ENCODE measurements at regions not wholly inside any gene's neighbourhood (a gene's known extent, or its start where the extent isn't known, plus 50 kb on each side); places are given as distances from the start of the nearest gene placed in this dataset.
"Not testable (repeated sequence)": the region's sequence is repeated elsewhere in the genome, so short reads cannot be mapped to it uniquely, and the experiment has no call there.

- H3K36me3 Mint-ChIP-seq = peaks cover 1% of the 10 kb centered on the region
- no peak overlapping the region for H3K27ac Mint-ChIP-seq
- H3K4me1 Mint-ChIP-seq = peaks cover 27 to 30% (median 29%) of the 10 kb centered on the region in 3 donors
- H3K4me3 Mint-ChIP-seq = peak overlapping the region in 1 of 4 donors; percentile 21
- H3K9me3 Mint-ChIP-seq = no peaks in the 10 kb centered on the region
- no peaks in the 10 kb centered on the region for H3K27me3 Mint-ChIP-seq
These were observed 55.9 kb downstream of the BHLHE40 start for GRCh38 chr3:5035113-5035512.

DNA sequence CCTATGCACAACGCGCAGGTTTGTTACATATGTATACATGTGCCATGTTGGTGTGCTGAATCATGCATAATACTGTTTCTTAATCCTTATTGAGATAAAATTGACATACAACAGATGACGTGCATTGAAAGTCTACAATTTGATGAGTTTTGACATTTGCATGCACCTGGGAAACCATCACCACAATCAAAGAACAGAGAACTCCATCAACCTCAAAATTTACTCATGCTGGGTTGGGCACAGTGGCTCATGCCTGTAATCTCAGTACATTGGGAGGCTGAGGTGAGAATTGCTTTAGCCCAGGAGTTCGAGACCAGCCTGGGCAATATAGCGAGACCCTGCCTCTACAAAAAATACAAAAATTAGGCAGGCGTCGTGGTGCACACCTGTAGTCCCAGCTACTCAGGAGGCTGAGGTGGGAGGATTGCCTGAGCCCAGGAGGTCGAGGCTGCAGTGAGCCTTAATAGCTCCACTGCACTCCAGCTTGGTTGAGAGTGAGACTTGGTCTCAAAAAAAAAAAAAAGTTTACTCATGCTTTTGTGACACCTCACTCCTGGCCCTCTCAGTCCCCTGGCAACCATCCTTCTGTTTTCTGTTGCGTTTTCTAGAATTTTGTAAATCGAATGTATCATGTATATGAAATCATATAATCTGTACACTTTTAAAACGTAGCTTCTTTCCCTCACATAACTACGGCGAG is 56.6 kb downstream of the BHLHE40 start:
- H3K36me3 Mint-ChIP-seq = peaks cover 1% of the 10 kb centered on the region
- H3K4me3 Mint-ChIP-seq = peak overlapping the region in 2 of 4 donors; percentile 50 to 72
- peaks cover 26 to 30% (median 29%) of the 10 kb centered on the region in 3 donors for H3K4me1 Mint-ChIP-seq
- no peak overlapping the region for H3K27ac Mint-ChIP-seq
- no peaks in the 10 kb centered on the region for H3K9me3 Mint-ChIP-seq
- no peaks in the 10 kb centered on the region for H3K27me3 Mint-ChIP-seq

DNA sequence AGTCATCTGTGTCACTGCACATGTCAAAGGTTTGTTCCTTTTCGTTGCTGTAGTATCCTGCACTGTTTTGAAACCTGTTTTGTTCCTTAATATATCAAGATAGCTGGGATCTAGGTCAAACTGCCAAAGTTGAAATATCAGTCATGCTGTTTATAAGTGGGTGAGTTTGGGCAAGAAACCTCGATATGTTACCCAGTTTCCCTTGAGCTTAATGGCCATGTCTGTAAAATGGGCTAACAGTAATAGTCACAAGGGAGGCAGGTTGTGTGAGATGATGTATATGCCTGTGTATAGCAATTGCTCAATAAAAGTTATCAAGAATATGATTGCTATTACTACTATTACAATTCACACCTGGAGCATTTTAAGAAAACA is 57.1 kb downstream of the BHLHE40 start:
- H3K36me3 Mint-ChIP-seq = peaks cover 1% of the 10 kb centered on the region
- H3K27ac Mint-ChIP-seq = no peak overlapping the region
- H3K27me3 Mint-ChIP-seq = no peaks in the 10 kb centered on the region
- H3K4me1 Mint-ChIP-seq = peaks cover 24 to 29% (median 28%) of the 10 kb centered on the region in 3 donors
- H3K4me3 Mint-ChIP-seq = no peak overlapping the region
- H3K9me3 Mint-ChIP-seq = no peaks in the 10 kb centered on the region

GRCh38 chr3:5036858-5037257 is 57.6 kb downstream of the BHLHE40 start:
- Mint-ChIP-seq H3K36me3 (no peaks in the 10 kb centered on the region), H3K27ac (peak overlapping the region in 1 of 3 donors; percentile 78), H3K9me3 (no peaks in the 10 kb centered on the region), H3K27me3 (no peaks in the 10 kb centered on the region), H3K4me3 (peak overlapping the region in 1 of 4 donors; percentile 20), H3K4me1 (peaks cover 22 to 27% (median 24%) of the 10 kb centered on the region in 3 donors)

DNA sequence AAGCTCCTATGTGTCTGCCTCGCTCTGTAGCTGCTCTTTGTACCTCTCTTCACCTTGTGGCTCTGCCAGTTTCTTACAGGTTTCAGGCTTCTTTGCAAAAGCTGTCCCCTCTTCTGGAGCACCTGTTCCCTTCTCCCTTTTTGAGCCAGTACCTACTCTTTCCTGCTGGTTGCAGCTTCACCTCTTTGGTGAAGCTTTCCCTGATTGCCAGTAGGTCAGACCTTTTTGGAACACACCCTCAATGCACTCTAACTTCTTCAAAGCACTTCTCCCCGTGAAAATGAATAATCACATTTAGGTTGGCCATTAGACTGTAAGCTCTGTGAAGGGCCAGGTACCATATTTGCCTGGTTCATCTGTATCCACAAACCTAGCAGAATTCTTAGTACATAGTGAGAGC is 60.3 kb downstream of the BHLHE40 start:
- Mint-ChIP-seq H3K27ac (no peak overlapping the region), H3K4me1 (peaks cover 22 to 27% (median 24%) of the 10 kb centered on the region in 3 donors), H3K27me3 (no peaks in the 10 kb centered on the region), H3K36me3 (no peaks in the 10 kb centered on the region), H3K4me3 (no peak overlapping the region), H3K9me3 (no peaks in the 10 kb centered on the region)

- peaks cover 10 to 15% (median 11%) of the 10 kb centered on the region in 3 donors for H3K4me1 Mint-ChIP-seq
- no peaks in the 10 kb centered on the region for H3K27me3 Mint-ChIP-seq
- no peaks in the 10 kb centered on the region for H3K36me3 Mint-ChIP-seq
- H3K4me3 Mint-ChIP-seq = no peak overlapping the region
- H3K9me3 Mint-ChIP-seq = no peaks in the 10 kb centered on the region
- H3K27ac Mint-ChIP-seq = no peak overlapping the region
These were observed 62.1 kb downstream of the BHLHE40 start for GRCh38 chr3:5041315-5041714.

- Mint-ChIP-seq H3K27me3 (no peaks in the 10 kb centered on the region), H3K4me1 (no peaks in the 10 kb centered on the region), H3K9me3 (peaks cover 0 to 3% (median 2%) of the 10 kb centered on the region in 3 donors), H3K36me3 (no peaks in the 10 kb centered on the region), H3K27ac (no peak overlapping the region), H3K4me3 (no peak overlapping the region)
These were observed 66.7 kb downstream of the BHLHE40 start for GRCh38 chr3:5045961-5046360.

GRCh38 chr3:5047764-5048419 is 68.7 kb downstream of the BHLHE40 start:
- Mint-ChIP-seq H3K36me3 (no peaks in the 10 kb centered on the region), H3K9me3 (peaks cover 0 to 3% (median 2%) of the 10 kb centered on the region in 3 donors), H3K27me3 (no peaks in the 10 kb centered on the region), H3K27ac (no peak overlapping the region), H3K4me3 (no peak overlapping the region), H3K4me1 (no peaks in the 10 kb centered on the region)

GRCh38 chr3:5051772-5052171 is 70.3 kb upstream of the ARL8B start:
- H3K27me3 Mint-ChIP-seq = no peaks in the 10 kb centered on the region
- H3K9me3 Mint-ChIP-seq = peaks cover 0 to 3% (median 2%) of the 10 kb centered on the region in 3 donors
- no peak overlapping the region for H3K4me3 Mint-ChIP-seq
- H3K4me1 Mint-ChIP-seq = peaks cover 18 to 24% (median 23%) of the 10 kb centered on the region in 3 donors
- peak overlapping the region in 1 of 3 donors; percentile 65 for H3K27ac Mint-ChIP-seq
- H3K36me3 Mint-ChIP-seq = no peaks in the 10 kb centered on the region

GRCh38 chr3:5052247-5052646 is 69.8 kb upstream of the ARL8B start:
- Mint-ChIP-seq H3K4me1 (peaks cover 23 to 29% (median 27%) of the 10 kb centered on the region in 3 donors), H3K4me3 (no peak overlapping the region), H3K36me3 (no peaks in the 10 kb centered on the region), H3K27ac (peak overlapping the region in 2 of 3 donors; percentile 63 to 65), H3K27me3 (no peaks in the 10 kb centered on the region), H3K9me3 (peaks cover 0 to 3% (median 2%) of the 10 kb centered on the region in 3 donors)

DNA sequence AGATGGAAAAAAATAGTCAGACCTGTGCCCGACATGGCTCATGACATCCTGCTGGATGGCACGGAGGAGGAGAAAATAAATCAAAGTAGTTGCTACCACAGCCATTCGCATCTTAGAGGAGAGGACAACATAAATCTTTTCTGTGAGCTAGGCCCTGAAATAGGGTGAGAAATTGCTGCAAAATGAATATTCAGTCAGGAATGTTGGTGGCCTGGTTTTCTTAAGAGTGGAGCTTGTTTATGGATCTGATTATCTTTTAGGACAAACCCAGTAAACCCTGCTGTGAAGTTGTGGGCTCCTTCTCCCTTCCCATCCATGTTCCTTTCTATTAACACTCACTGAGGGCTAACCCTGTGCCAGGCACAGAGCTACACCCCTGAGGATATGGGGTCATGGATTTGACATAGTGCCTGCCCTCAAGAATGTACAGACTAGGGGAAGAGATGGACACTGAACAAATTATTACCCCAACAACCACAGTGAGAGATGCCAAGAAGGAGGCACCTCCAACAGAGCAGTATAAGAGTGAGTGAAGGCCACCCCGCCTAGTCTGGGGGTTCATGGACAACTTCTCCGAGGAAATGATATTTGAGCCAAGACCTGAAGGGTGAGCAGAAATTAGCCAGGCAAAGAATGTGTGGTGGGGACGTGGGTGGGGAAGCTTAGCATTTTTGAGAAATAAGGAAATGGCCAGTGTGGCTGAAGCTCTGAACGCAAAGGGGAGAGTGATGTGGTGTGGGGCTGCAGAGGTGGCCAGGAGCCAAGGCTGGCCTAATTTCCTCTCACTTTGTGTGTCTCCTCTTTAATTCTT is 68.9 kb upstream of the ARL8B start:
- Mint-ChIP-seq H3K9me3 (no peaks in the 10 kb centered on the region), H3K4me1 (peaks cover 29 to 35% (median 34%) of the 10 kb centered on the region in 3 donors), H3K27ac (peak overlapping the region in 1 of 3 donors; percentile 65)

GRCh38 chr3:5054098-5054497 is 68.0 kb upstream of the ARL8B start:
- H3K9me3 Mint-ChIP-seq = no peaks in the 10 kb centered on the region
- H3K36me3 Mint-ChIP-seq = no peaks in the 10 kb centered on the region
- no peaks in the 10 kb centered on the region for H3K27me3 Mint-ChIP-seq
- peak overlapping the region in 1 of 3 donors; percentile 31 for H3K27ac Mint-ChIP-seq
- H3K4me3 Mint-ChIP-seq = no peak overlapping the region
- peaks cover 29 to 35% (median 34%) of the 10 kb centered on the region in 3 donors for H3K4me1 Mint-ChIP-seq

More for the DNA sequence above, 68.9 kb upstream of the ARL8B start:
- Mint-ChIP-seq H3K36me3 (no peaks in the 10 kb centered on the region), H3K27me3 (no peaks in the 10 kb centered on the region), H3K4me3 (peak overlapping the region in 1 of 4 donors; percentile 38)

DNA sequence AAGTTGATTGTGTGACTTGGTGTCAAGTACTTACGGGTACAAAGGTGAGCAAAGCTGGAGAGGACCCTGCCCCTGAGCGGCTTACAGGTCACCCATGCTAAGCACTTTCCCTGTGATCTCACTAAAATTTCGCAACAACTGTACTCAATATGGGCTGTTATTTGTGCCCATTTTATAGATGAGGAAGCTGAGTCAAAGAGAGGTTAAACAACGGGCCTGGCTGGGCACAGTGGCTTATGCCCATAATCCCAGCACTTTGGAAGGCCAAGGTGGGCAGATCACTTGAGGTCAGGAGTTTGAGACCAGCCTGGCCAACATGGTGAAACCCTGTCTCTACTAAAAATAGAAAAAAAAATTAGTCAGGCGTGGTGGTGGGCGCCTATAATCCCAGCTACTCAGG is 67.5 kb upstream of the ARL8B start:
- H3K4me1 Mint-ChIP-seq = peaks cover 29 to 35% (median 34%) of the 10 kb centered on the region in 3 donors
- not testable (repeated sequence) for H3K36me3 Mint-ChIP-seq

DNA sequence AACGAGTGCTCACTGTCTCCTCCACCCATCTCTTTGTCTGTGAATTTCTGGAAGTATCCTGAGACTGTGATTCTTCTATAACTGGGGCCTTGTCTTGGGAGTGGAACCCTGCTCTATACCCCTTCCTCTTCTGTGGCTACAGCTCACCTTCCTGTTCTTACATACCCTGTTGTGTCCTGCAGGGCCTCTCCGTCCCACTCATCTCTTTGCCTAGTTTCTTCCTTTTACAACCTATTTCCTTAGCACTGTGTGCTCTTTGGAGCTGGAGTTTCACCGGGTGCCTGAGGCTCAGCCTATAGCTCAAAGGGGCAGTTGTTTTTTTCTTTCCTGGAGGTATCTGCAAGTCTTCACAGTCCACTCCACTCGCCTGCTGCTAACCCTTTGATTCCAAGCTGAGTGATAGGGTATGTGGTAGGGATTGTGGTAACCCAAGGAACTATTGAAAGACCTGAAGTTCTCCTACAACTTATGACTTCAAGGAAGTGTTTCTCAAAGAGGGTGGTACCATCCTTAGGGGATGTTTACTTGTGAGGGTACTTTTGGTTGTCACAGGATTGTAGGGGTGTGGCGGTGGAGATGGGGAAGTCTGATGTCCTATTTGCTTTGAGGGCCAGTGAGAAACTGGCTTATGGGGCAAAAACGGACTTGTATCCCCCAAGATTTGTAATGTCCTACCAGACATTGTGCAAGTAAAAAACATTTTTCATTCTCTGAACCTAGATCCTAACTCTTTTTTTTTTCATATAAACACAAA is 66.6 kb upstream of the ARL8B start:
- H3K36me3 Mint-ChIP-seq = no peaks in the 10 kb centered on the region
- H3K27me3 Mint-ChIP-seq = no peaks in the 10 kb centered on the region
- H3K4me1 Mint-ChIP-seq = peaks cover 29 to 35% (median 34%) of the 10 kb centered on the region in 3 donors
- no peaks in the 10 kb centered on the region for H3K9me3 Mint-ChIP-seq
- peak overlapping the region in 1 of 4 donors; percentile 24 for H3K4me3 Mint-ChIP-seq
- H3K27ac Mint-ChIP-seq = peak overlapping the region in 2 of 3 donors; percentile 18 to 22

More for the DNA sequence above, 67.5 kb upstream of the ARL8B start:
- H3K4me3 Mint-ChIP-seq, H3K9me3 Mint-ChIP-seq, H3K27me3 Mint-ChIP-seq, H3K27ac Mint-ChIP-seq: not testable (repeated sequence)

Data from IgD-negative memory B cell (primary cell).